ENCODE measurements at regions not wholly inside any gene's neighbourhood (a gene's known extent, or its start where the extent isn't known, plus 50 kb on each side); places are given as distances from the start of the nearest gene placed in this dataset.

DNA sequence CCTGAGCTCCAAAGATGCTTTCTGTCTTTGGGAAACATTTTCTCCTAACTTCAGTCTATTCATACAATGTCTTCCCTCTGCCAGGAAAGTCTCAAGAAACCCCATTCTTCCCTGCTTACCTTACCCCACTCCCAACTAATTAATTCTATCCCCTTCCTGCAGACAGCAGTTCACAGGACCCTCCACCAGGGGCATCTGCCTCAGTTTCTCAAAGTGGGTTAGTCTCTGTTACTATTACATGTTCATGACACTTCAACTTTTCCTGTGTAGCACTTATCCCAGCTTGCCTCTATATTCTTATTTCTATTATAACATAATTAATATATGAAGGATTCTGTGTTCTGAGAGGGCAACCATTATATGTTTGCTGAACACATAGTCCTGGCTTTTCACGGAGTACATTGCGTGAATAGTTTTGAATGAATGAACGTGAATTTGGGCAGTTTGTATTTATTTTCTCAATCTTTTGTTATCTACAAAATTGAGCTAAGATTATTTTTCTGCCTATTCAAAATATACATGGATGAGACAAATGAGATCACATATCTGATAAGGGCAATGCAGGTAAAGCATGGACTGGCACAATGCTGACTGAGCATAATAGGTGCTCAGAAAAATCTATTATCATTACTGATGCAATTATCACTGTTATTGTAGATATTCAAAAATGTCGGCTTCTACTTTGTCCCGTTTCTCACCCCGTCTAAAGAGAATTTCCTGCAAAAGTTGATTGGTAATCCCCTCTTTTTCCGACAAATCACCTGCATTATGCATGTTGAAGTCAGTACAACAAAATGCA lies 341.1 kb downstream of the BRINP1 start:
- TF ChIP-seq SUZ12 (IDR thresholded peaks at IDR 0.05; ENCODE audit: extremely low read depth, insufficient read depth, insufficient read length) = no peak
- TF ChIP-seq YY1 (IDR thresholded peaks at IDR 0.05; ENCODE audit: insufficient read depth, insufficient read length) = no peak
